BE2C (cell line): ENCODE measurements at regions not wholly inside any gene's neighbourhood (a gene's known extent, or its start where the extent isn't known, plus 50 kb on each side); places are given as distances from the start of the nearest gene placed in this dataset.

Source experiments
- DNase-seq: peaks from one replicate; pipeline ENCODE4 v3.0.0-alpha.2; 2020
- H3K27me3 ChIP-seq: fragments of 250-450 bp; sonication (Bioruptor Pico); 2 replicates; pipeline ENCODE4 v1.5.1; 2020; ENCODE audit warnings: mild to moderate bottlenecking
- H3K36me3 ChIP-seq: fragments of 250-450 bp; sonication (Bioruptor Pico); 2 replicates; pipeline ENCODE4 v1.5.1; 2020; ENCODE audit warnings: mild to moderate bottlenecking
- H3K4me1 ChIP-seq: fragments of 250-450 bp; sonication (Bioruptor Pico); 2 replicates; pipeline ENCODE4 v1.5.1; 2020
- H3K4me3 ChIP-seq: 2 replicates; pipeline ENCODE4 v1.5.1; 2011; ENCODE audit warnings: low read depth, low read length
- H3K9me3 ChIP-seq: fragments of 250-450 bp; sonication (Bioruptor Pico); 2 replicates; pipeline ENCODE4 v1.5.1; 2020
- CTCF ChIP-seq: IDR thresholded peaks from 2 replicates; pipeline ENCODE4 v1.5.1; 2012; ENCODE audit warnings: mild to moderate bottlenecking, low read depth, low read length

GRCh38 chr3:187949093-187949820 is 204.0 kb upstream of the BCL6 start:
- no peak for TF ChIP-seq CTCF
- Histone ChIP-seq H3K9me3 (no peaks in the 10 kb centered on the region), H3K36me3 (no peaks in the 10 kb centered on the region), H3K27me3 (no peaks in the 10 kb centered on the region), H3K4me1 (no peaks in the 10 kb centered on the region), H3K4me3 (no peak overlapping the region)
- DNase-seq, result no peak

DNA sequence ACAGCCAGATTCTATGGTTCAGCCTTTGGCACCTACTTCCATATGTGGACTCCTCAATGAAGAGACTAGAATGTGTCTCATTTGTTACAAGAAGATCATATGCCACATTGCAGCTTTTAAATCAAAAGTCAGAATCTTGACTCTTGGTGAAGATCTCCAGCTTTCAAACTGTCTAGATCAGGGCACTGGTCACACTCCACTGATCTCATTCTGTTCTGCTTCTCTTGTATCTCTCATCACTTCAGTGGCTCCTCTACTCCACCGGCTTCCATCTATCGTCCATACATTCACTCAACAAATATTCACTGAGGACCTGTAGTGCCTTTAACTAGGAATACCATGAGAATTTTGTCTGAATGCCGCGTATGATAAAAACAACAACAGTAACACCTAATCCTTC is 203.3 kb upstream of the LPP start:
- TF ChIP-seq CTCF, result no peak
- H3K4me3 ChIP-seq, result no peak overlapping the region
- no peaks in the 10 kb centered on the region for H3K36me3 ChIP-seq

GRCh38 chr3:187951452-187952190 is 202.3 kb upstream of the LPP start:
- no peak for DNase-seq
- TF ChIP-seq CTCF, result no peak
- no peaks in the 10 kb centered on the region for H3K27me3 ChIP-seq
- no peak overlapping the region for H3K4me3 ChIP-seq
- H3K9me3 ChIP-seq, result no peaks in the 10 kb centered on the region
- no peaks in the 10 kb centered on the region for H3K4me1 ChIP-seq
- H3K36me3 ChIP-seq, result no peaks in the 10 kb centered on the region

More for the DNA sequence above, 203.3 kb upstream of the LPP start:
- H3K4me1 ChIP-seq, result no peaks in the 10 kb centered on the region
- no peaks in the 10 kb centered on the region for H3K27me3 ChIP-seq
- no peak for DNase-seq
- no peaks in the 10 kb centered on the region for H3K9me3 ChIP-seq

DNA sequence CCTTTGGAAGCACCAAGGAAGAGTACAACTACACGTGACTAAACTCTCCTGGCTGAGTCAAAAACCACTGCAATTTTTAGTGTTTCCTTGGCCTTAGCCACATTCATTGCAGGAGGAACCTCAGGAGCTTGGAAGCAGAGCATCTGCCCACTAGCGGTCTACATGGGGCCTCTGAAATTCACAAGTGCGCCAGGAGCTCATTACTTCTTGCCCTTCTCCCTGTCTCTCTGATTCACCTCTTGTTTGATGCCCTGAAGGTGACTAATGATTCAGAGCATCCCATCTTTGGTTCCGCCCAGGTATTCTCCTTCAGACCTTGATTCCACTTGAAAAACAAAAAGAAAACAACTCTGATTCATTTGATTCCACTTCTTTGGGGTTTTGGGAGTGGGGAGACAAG is 201.1 kb upstream of the LPP start:
- DNase-seq, result no peak
- Histone ChIP-seq H3K4me3 (no peak overlapping the region), H3K4me1 (no peaks in the 10 kb centered on the region), H3K36me3 (no peaks in the 10 kb centered on the region), H3K27me3 (no peaks in the 10 kb centered on the region), H3K9me3 (no peaks in the 10 kb centered on the region)
- TF ChIP-seq CTCF, result no peak

GRCh38 chr3:187954516-187954872 is 199.5 kb upstream of the LPP start:
- Histone ChIP-seq H3K4me1 (no peaks in the 10 kb centered on the region), H3K36me3 (no peaks in the 10 kb centered on the region), H3K27me3 (no peaks in the 10 kb centered on the region), H3K4me3 (no peak overlapping the region), H3K9me3 (no peaks in the 10 kb centered on the region)
- no peak for TF ChIP-seq CTCF
- DNase-seq, result no peak
